ENCODE measurements at regions not wholly inside any gene's neighbourhood (a gene's known extent, or its start where the extent isn't known, plus 50 kb on each side); places are given as distances from the start of the nearest gene placed in this dataset.

GRCh38 chrX:107505223-107505622, 55.8 kb downstream of the FRMPD3 start:
- TF ChIP-seq CTCF (IDR thresholded peaks at IDR 0.05) (no peak), ESRRA (CRISPR knock-in tag; IDR thresholded peaks at IDR 0.05; ENCODE audit: borderline replicate concordance) (no peak), E2F4 (CRISPR knock-in tag; IDR thresholded peaks at IDR 0.05; ENCODE audit: borderline replicate concordance, low read depth) (no peak)

Measured in WTC11 (cell line).